HEK293T (cell line): ENCODE measurements at regions not wholly inside any gene's neighbourhood (a gene's known extent, or its start where the extent isn't known, plus 50 kb on each side); places are given as distances from the start of the nearest gene placed in this dataset.

Experiments
- CTCF ChIA-PET: fragments of 350-600 bp; formaldehyde crosslinking; extraction: SDS; loops from one replicate; lab custom pipeline; 2021; ENCODE audit warnings: antibody characterized with exemption, inconsistent platforms; lab: Yijun Ruan, JAX
- POLR2A ChIA-PET: fragments of 350-600 bp; formaldehyde crosslinking; extraction: SDS; loops from one replicate; lab custom pipeline; 2020; ENCODE audit warnings: antibody characterized with exemption, inconsistent platforms; lab: Yijun Ruan, JAX
- DNase-seq: peaks from one replicate; pipeline ENCODE4 v3.0.0; 2012; ENCODE audit warnings: mixed read lengths; ENCODE audit errors: extremely low spot score
- BHLHE40 ChIP-seq: fragments of 450-650 bp; IDR thresholded peaks from 2 replicates; pipeline ENCODE4 v1.6.1; 2016; ENCODE audit warnings: mild to moderate bottlenecking, moderate library complexity, borderline replicate concordance
- ELF4 ChIP-seq: fragments of 450-650 bp; IDR thresholded peaks from 2 replicates; pipeline ENCODE4 v1.6.1; 2017; ENCODE audit warnings: antibody characterized with exemption
- FOXA1 ChIP-seq: fragments of 450-650 bp; IDR thresholded peaks from 2 replicates; pipeline ENCODE4 v1.6.1; 2016; ENCODE audit warnings: mild to moderate bottlenecking
- FOXM1 ChIP-seq: fragments of 450-650 bp; IDR thresholded peaks from 2 replicates; pipeline ENCODE4 v1.6.1; 2017; ENCODE audit warnings: mild to moderate bottlenecking, borderline replicate concordance
- HDGF ChIP-seq: fragments of 450-650 bp; IDR thresholded peaks from 2 replicates; pipeline ENCODE4 v1.6.1; 2017; ENCODE audit warnings: antibody characterized with exemption, borderline replicate concordance
- LEF1 ChIP-seq: fragments of 450-650 bp; IDR thresholded peaks from 2 replicates; pipeline ENCODE4 v1.6.1; 2017; ENCODE audit warnings: mild to moderate bottlenecking, borderline replicate concordance
- NFRKB ChIP-seq: fragments of 450-650 bp; IDR thresholded peaks from 2 replicates; pipeline ENCODE4 v1.6.1; 2016; ENCODE audit warnings: mild to moderate bottlenecking, moderate library complexity
- SP1 ChIP-seq: fragments of 450-650 bp; IDR thresholded peaks from 2 replicates; pipeline ENCODE4 v1.6.1; 2017
- SUZ12 ChIP-seq: fragments of 450-650 bp; IDR thresholded peaks from 2 replicates; pipeline ENCODE4 v1.6.1; 2016; ENCODE audit warnings: mild to moderate bottlenecking

DNA sequence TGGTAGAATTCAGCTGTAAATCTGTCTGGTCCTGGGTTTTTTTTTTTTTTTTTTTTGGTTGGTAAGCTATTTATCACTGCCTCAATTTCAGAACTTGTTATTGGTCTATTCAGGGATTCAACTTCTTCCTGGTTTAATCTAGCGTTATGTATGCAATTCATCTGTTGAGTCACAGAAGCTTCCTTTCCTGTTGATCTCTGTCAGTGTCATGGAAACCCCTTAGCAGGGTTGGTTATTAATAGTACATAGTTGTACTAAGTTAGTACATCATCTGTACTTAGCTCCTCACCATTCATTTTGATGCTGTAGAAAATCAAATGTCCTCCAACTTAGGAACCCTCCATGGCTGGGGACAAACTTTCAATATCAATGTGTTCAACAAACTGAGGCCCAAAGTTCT, 51.0 kb upstream of the BARHL2 start:
- POLR2A ChIA-PET: no interaction called here
- DNase-seq: no peak
- CTCF ChIA-PET: no interaction called here
- TF ChIP-seq ELF4: no peak
- no peak for TF ChIP-seq FOXM1
- no peak for TF ChIP-seq SP1
- no peak for TF ChIP-seq LEF1
- TF ChIP-seq HDGF: no peak
- no peak for TF ChIP-seq NFRKB
- no peak for TF ChIP-seq SUZ12
- no peak for TF ChIP-seq BHLHE40
- TF ChIP-seq FOXA1: no peak
